DMS53 treated with DMSO at 0.1 percent for 48 hours (cell line): ENCODE measurements at regions not wholly inside any gene's neighbourhood (a gene's known extent, or its start where the extent isn't known, plus 50 kb on each side); places are given as distances from the start of the nearest gene placed in this dataset.
"Not testable (repeated sequence)": the region's sequence is repeated elsewhere in the genome, so short reads cannot be mapped to it uniquely, and the experiment has no call there.

Source experiments
- DNase-seq: peaks from one replicate; lab custom pipeline; 2025; ENCODE audit not compliant: unreplicated experiment; lab: John Stamatoyannopoulos, UW

- DNase-seq: no peak
Measured at GRCh38 chr1:41994195-41994894, 75.6 kb upstream of the HIVEP3 start.

- no peak for DNase-seq
Measured at GRCh38 chr1:41983451-41983850, 64.7 kb upstream of the HIVEP3 start.

DNA sequence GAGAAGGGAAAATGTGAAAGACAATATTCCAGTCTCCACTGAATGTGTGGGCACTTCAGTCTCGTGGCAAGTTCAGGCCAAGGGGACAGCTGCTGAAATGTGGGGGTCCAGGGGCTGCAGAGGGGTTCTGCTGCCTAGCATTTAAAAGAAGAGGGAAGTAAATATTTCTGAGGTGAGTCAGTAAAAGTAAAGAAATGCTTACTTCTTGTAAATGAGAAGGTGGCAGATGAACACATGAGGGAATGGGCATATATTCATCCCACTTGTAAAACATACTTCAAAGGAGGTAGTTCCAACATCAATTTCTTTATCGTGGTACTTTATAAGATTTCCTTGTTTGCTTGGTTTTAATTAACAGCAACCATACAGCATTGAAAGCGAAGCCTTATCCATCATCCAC, 63.1 kb upstream of the HIVEP3 start:
- no peak for DNase-seq

GRCh38 chr1:41980827-41981653, 62.3 kb upstream of the HIVEP3 start:
- no peak for DNase-seq

- DNase-seq: no peak
Measured at GRCh38 chr1:41978986-41979385, 60.3 kb upstream of the HIVEP3 start.

DNA sequence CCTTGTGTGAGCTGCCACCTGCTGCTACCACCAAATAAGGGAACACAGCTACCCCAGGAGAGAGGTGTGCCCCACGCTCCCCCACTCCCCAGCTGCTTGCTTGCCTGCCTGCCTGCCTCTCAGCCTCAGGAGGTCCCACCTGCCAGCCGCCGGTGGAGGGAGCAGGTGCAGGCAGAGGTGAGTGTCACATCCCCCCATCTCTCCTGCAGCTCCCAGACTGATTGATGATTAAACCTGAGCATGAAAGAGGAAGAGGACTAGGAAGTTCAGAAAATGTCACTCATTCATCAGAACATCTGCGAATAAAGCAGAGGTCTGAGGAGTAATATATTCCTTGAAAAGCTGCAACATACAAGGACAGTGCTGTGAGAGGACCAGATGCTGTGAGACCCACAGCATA, 58.6 kb upstream of the HIVEP3 start:
- peak; percentile 97 for DNase-seq

DNA sequence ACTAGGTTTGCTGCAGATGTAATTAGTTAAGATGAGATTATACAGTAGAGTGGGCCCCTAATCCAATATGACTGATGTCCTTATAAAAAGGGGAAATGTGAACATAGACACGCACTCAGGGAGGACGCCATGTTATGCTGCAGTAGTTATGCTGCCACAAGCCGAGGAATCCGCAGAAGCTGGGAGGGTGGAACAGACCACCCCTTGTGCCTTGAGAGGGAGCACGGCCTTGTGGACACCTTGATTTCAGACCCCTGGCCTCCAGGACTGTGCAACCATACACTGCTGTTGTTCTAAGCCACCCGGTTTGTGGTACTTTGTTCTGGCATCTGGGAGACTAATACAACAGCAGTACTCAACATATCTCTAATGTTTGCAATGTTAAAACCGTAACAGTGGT, 57.9 kb upstream of the HIVEP3 start:
- no peak for DNase-seq

GRCh38 chr1:41975850-41976569, 57.3 kb upstream of the HIVEP3 start:
- DNase-seq: no peak

GRCh38 chr1:41975121-41975520, 56.4 kb upstream of the HIVEP3 start:
- no peak for DNase-seq

DNA sequence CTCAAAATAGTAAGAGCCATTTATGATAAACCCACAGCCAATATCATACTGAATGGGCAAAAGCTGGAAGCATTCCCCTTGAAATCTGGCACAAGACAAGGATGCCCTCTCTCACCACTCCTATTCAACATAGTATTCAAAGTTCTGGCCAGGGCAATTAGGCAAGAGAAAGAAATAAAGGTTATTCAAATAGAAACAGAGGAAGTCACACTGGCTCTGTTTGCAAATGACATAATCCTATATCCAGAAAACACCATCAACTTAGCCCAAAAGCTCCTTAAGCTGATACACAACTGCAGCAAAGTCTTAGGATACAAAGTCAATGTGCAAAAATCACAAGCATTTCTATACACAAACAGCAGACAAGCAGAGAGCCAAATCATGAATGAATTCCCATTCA, 49.8 kb upstream of the HIVEP3 start:
- not testable (repeated sequence) for DNase-seq
